ENCODE measurements at regions not wholly inside any gene's neighbourhood (a gene's known extent, or its start where the extent isn't known, plus 50 kb on each side); places are given as distances from the start of the nearest gene placed in this dataset.
A peak's percentile ranks its signal among the peaks of the same experiment; 100 is the strongest.

DNA sequence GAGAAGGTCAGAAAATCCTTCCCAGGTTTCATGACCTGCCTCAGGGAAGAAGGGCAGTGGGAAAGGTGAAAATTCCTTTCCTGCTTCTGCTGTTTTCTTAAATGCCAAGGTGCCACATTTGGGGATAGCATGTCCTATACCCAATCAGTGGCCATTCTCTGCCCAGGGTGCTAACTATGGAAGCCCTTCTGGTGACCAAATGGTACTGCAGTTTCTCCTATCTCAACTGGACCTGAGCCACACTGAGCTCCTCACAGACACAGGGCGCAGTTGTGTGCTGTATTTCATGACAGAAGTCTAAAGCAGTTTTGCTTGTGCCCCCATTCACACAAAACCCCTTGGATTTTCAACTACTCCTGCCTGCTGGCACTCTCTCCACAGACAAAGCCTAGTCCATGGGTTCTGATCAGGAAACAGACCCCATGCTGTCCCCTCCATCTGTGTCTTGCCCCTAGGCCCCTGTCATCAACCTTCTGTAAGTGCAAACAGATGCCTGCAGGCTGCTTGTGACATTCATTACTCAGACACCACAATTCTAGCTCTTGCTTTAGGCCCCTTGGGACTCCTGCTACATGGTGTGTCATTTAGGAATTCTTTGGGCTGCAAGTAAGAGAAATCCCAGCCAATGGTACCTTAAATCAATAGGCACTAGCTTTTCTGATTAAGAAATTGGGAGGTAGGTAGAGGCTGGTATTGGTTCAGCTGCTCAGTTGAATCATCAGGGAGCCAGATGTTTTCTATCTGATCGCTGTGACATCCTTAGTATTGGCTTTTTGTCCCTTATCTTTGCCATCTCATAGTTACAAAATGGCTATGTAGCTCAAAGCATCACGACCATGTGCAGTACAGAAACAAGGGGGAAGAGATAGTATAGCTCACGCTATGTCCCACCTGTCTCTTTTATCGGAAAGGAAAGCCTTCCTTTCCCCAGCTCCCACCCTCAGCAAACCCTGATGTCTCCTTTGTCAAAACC, 147.8 kb downstream of the CD83 start:
- BruUV-seq (replicated peaks): no TSS peak
- DNase-seq (ENCODE audit: low spot score): no peak
- Histone ChIP-seq H3K4me2 (ENCODE audit: low read length) (peak overlapping the region; percentile 63), H3K9me2 (ENCODE audit: insufficient read depth, low read length) (no peaks in the 10 kb centered on the region), H3K9me3 (ENCODE audit: low read length) (peaks cover 31% of the 10 kb centered on the region), H3K79me2 (ENCODE audit: insufficient read depth, low read depth, low read length) (no peaks in the 10 kb centered on the region), H3K27ac (ENCODE audit: low read depth, low read length, poor library complexity, severe bottlenecking) (peak overlapping the region; percentile 59), H2AFZ (ENCODE audit: low read length) (peak overlapping the region; percentile 49; the same call in 1 of the 2 replicates), H3K4me1 (ENCODE audit: insufficient read depth, low read length, poor library complexity, severe bottlenecking) (peaks cover 55% of the 10 kb centered on the region), H3K4me3 (ENCODE audit: low read depth, low read length, poor library complexity, severe bottlenecking) (peak overlapping the region; percentile 8), H4K20me1 (ENCODE audit: insufficient read depth, low read length) (no peaks in the 10 kb centered on the region), H3K36me3 (ENCODE audit: insufficient read depth, low read length) (peaks cover 9% of the 10 kb centered on the region; the same call in 1 of the 2 replicates)
- ChIA-PET POLR2A (interaction anchor here (0.6 to 3.6 kb wide), 9 partner anchors 8 to 124 kb away, joined by 3 to 20 read pairs (median 4); no protein-coding TSS in a partner anchor), CTCF (ENCODE audit: unreplicated experiment) (interaction anchor here (0.5 to 0.8 kb wide), 5 partner anchors 11 to 342 kb away, joined by 3 to 6 read pairs (median 3); no protein-coding TSS in a partner anchor)
- TF ChIP-seq CTCF (conservative IDR thresholded peaks at IDR 0.05; ENCODE audit: low read length) (peak; percentile 33; the same call in 1 of the 2 replicates), EZH2phosphoT487 (IDR thresholded peaks at IDR 0.05; ENCODE audit: borderline replicate concordance, low read depth, low read length) (no peak)
- intact Hi-C loops (cut with micrococcal nuclease; ENCODE audit: unreplicated experiment): no loop called here

GRCh38 chr6:14266266-14266665, 148.7 kb downstream of the CD83 start:
- CTCF ChIA-PET (ENCODE audit: unreplicated experiment): interaction anchor here (0.8 kb wide), 1 partner anchor 16 kb away, joined by 3 read pairs; no protein-coding TSS in a partner anchor
- POLR2A ChIA-PET: interaction anchor here (0.9 to 3.6 kb wide), 6 partner anchors 8 to 49 kb away, joined by 4 to 20 read pairs (median 4); no protein-coding TSS in a partner anchor
- Histone ChIP-seq H3K79me2 (ENCODE audit: insufficient read depth, low read depth, low read length) (no peaks in the 10 kb centered on the region), H2AFZ (ENCODE audit: low read length) (peak overlapping the region; percentile 49; the same call in 1 of the 2 replicates), H3K9me3 (ENCODE audit: low read length) (peaks cover 29% of the 10 kb centered on the region), H3K4me2 (ENCODE audit: low read length) (peak overlapping the region; percentile 63), H4K20me1 (ENCODE audit: insufficient read depth, low read length) (no peaks in the 10 kb centered on the region), H3K4me1 (ENCODE audit: insufficient read depth, low read length, poor library complexity, severe bottlenecking) (peaks cover 48% of the 10 kb centered on the region), H3K27ac (ENCODE audit: low read depth, low read length, poor library complexity, severe bottlenecking) (peak overlapping the region; percentile 59), H3K4me3 (ENCODE audit: low read depth, low read length, poor library complexity, severe bottlenecking) (peak overlapping the region; percentile 8), H3K9me2 (ENCODE audit: insufficient read depth, low read length) (no peaks in the 10 kb centered on the region), H3K36me3 (ENCODE audit: insufficient read depth, low read length) (peaks cover 9% of the 10 kb centered on the region; the same call in 1 of the 2 replicates)
- intact Hi-C loops (cut with micrococcal nuclease; ENCODE audit: unreplicated experiment): no loop called here
- TF ChIP-seq EZH2phosphoT487 (IDR thresholded peaks at IDR 0.05; ENCODE audit: borderline replicate concordance, low read depth, low read length) (no peak), CTCF (conservative IDR thresholded peaks at IDR 0.05; ENCODE audit: low read length) (no peak)
- BruUV-seq (replicated peaks): no TSS peak
- peak; percentile 51 for DNase-seq (ENCODE audit: low spot score)
